ENCODE measurements at regions not wholly inside any gene's neighbourhood (a gene's known extent, or its start where the extent isn't known, plus 50 kb on each side); places are given as distances from the start of the nearest gene placed in this dataset.

DNA sequence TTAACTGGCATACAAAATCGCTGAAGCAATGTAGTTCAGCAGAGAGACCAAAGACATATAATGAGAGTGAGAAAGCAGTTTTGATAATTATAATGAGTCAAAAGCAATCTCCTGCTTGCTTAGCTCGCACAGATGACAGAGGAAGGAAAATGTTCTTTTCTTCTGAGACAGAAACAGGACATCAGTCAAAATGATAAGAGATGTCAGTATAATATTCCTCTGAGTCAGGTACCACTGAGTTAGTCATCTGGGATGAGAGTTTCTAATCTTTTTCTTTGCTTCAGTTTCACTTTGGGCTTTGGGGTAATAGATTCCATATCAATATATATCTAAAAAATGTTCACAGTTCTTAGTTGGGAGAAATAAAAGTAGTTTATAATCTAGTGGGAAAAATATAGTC, 387.2 kb downstream of the PCDH7 start:
- DNase-seq (ENCODE audit: low read depth, low spot score) = no peak
- TF ChIP-seq, protein P1, sequence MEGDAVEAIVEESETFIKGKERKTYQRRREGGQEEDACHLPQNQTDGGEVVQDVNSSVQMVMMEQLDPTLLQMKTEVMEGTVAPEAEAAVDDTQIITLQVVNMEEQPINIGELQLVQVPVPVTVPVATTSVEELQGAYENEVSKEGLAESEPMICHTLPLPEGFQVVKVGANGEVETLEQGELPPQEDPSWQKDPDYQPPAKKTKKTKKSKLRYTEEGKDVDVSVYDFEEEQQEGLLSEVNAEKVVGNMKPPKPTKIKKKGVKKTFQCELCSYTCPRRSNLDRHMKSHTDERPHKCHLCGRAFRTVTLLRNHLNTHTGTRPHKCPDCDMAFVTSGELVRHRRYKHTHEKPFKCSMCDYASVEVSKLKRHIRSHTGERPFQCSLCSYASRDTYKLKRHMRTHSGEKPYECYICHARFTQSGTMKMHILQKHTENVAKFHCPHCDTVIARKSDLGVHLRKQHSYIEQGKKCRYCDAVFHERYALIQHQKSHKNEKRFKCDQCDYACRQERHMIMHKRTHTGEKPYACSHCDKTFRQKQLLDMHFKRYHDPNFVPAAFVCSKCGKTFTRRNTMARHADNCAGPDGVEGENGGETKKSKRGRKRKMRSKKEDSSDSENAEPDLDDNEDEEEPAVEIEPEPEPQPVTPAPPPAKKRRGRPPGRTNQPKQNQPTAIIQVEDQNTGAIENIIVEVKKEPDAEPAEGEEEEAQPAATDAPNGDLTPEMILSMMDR (IDR thresholded peaks at IDR 0.05; ENCODE audit: insufficient read depth, low read length, missing control alignments) = no peak
- ChIA-PET CTCF (no interaction called here), POLR2A (no interaction called here)
- no peak overlapping the region for H3K4me3 ChIP-seq (ENCODE audit: low read depth, low read length)

DNA sequence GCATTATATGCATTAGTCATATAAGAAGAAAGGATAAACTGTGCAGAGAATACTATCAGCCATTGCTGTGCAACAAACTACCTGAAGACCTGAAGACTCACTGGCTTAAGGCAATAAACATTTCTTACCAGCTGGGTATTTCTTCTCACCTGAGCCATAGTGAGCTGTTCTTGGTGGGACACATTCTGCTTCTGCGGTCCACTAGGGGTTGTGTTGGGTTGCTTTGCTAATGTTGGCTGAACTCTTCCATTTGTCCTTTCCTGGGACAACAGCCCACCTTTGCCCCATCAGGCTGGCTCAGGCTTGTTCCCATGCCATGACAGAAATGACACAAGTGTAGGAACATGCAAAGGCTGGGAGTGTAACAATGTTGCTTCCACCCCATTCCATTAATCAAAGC, 388.6 kb downstream of the PCDH7 start:
- CTCF ChIA-PET = no interaction called here
- DNase-seq (ENCODE audit: low read depth, low spot score) = no peak
- POLR2A ChIA-PET = no interaction called here
- H3K4me3 ChIP-seq (ENCODE audit: low read depth, low read length) = no peak overlapping the region
- TF ChIP-seq, protein P1 (IDR thresholded peaks at IDR 0.05; ENCODE audit: insufficient read depth, low read length, missing control alignments) = no peak

DNA sequence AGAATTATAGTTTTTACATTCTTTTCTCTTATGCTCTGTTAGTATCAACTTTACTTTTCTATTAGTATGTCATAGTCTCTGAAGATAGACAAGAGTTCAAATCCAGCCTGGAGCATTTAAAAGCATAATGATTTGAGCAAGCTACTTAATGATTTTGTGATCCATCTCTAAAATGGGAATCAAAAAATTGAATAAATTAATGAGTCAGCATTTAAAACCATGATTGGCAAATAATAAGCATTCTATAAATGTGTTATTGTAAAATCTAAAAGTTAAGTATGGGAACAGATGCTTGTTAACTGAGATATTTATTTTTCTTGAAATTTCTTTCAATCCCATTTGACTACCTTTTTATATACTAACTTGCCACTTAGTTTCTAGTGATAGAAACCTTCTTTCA, 391.6 kb downstream of the PCDH7 start:
- ChIA-PET POLR2A (no interaction called here), CTCF (no interaction called here)
- DNase-seq (ENCODE audit: low read depth, low spot score) = no peak
- H3K4me3 ChIP-seq (ENCODE audit: low read depth, low read length) = no peak overlapping the region
- TF ChIP-seq, protein P1 (IDR thresholded peaks at IDR 0.05; ENCODE audit: insufficient read depth, low read length, missing control alignments) = no peak

DNA sequence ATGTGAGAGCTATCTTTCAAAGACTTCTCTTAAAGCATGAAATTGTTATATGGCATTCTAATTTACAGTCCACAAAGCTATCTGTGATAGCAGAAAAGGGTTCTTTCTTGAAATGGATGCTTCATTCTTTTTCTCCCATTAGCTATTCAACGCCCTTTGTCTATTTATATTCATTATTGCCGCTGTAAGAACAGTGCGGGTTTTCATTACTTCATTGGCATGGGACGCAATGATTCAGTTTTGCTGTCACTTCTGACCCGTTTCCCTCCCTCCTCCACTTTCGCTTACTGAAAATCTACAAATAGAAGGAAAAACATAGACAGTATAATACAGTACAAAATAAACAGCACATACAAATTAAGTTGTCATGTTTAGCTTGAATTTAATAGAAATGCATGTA, 394.6 kb downstream of the PCDH7 start:
- POLR2A ChIA-PET = no interaction called here
- TF ChIP-seq, protein P1 (IDR thresholded peaks at IDR 0.05; ENCODE audit: insufficient read depth, low read length, missing control alignments) = no peak
- H3K4me3 ChIP-seq (ENCODE audit: low read depth, low read length) = no peak overlapping the region
- DNase-seq (ENCODE audit: low read depth, low spot score) = no peak
- CTCF ChIA-PET = no interaction called here

DNA sequence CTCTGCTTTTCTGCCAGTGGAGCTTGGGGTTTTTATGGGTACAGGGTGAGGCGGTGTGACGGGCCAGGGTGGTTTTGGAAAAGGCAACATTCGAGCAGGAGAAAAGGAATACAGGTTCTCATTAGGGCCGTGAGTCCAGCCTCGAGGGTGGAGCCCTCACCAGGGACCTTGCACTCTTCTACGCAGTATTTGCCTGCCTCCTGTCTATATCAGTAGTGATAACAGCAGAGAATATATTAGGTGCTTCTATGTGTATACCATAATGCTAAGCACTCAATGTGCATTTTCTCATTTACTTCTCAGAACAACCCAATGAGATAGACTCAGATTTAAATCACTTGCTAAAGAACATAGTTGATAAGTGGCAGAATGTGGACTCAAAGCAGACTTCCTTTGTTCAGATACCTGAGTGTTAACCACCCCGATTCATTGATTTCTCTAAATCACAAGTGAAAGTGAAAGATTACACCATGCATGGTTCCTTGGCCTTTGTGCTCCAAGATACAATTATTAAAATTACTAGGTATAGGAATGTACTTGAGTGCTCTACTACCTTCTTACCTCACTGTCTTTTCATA, 403.9 kb downstream of the PCDH7 start:
- ChIA-PET CTCF (no interaction called here), POLR2A (no interaction called here)
- TF ChIP-seq, protein P1 (IDR thresholded peaks at IDR 0.05; ENCODE audit: insufficient read depth, low read length, missing control alignments) = no peak
- no peak for DNase-seq (ENCODE audit: low read depth, low spot score)
- no peak overlapping the region for H3K4me3 ChIP-seq (ENCODE audit: low read depth, low read length)

DNA sequence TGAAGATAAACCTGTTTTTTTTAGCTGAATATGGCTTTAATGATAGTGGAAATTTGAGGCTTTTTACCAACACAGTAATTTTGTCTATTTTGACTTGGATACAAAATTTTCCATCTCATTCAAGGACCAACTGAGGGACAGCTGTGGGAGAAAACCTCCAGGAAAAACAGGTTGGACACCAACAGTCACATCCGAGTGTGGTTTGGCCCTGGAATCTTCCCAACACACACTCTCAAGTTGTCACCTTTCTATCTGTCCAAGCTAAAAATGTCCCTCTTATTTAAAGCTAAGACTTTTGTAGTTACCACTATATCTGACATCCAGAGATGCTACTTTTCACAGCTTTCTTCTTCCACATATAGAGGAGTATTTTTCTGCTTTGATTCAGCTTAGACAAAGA, 404.9 kb downstream of the PCDH7 start:
- POLR2A ChIA-PET = no interaction called here
- no peak for DNase-seq (ENCODE audit: low read depth, low spot score)
- TF ChIP-seq, protein P1 (IDR thresholded peaks at IDR 0.05; ENCODE audit: insufficient read depth, low read length, missing control alignments) = no peak
- H3K4me3 ChIP-seq (ENCODE audit: low read depth, low read length) = no peak overlapping the region
- CTCF ChIA-PET = no interaction called here
